CD4-positive, CD25-positive, alpha-beta regulatory T cell (primary cell): ENCODE measurements at regions not wholly inside any gene's neighbourhood (a gene's known extent, or its start where the extent isn't known, plus 50 kb on each side); places are given as distances from the start of the nearest gene placed in this dataset.

Experiments used
- ATAC-seq, 2 donors: fragments of 150-1000 bp; cut with Tn5 transposase; one replicate each; pipeline ENCODE4 v1.10.0; 2021; ENCODE audit warnings: low read depth in 2 of 2, moderate number of reproducible peaks in 2 of 2, moderate library complexity in 1 of 2
- DNase-seq, 3 donors: peaks; one replicate each; pipeline versions ENCODE4 v3.0.0 to v3.0.0-alpha.2; 2012 to 2022; ENCODE audit warnings: mixed read lengths in 1 of 3
- H3K27ac ChIP-seq: one replicate; pipeline ENCODE4 v1.7.0; 2013; ENCODE audit warnings: mild to moderate bottlenecking, low read length; ENCODE audit not compliant: insufficient read depth, poor library complexity, severe bottlenecking
- H3K27me3 ChIP-seq: one replicate; pipeline ENCODE4 v1.7.0; 2013; ENCODE audit warnings: low read length; ENCODE audit not compliant: control insufficient read depth, insufficient read depth
- H3K36me3 ChIP-seq: one replicate; pipeline ENCODE4 v1.7.0; 2013; ENCODE audit warnings: mild to moderate bottlenecking, low read length, moderate library complexity; ENCODE audit not compliant: control insufficient read depth, insufficient read depth
- H3K4me1 ChIP-seq: 2 replicates; pipeline ENCODE4 v1.7.0; 2013; ENCODE audit warnings: mild to moderate bottlenecking, low read length; ENCODE audit not compliant: insufficient read depth, control insufficient read depth, poor library complexity, severe bottlenecking
- H3K4me3 ChIP-seq: one replicate; pipeline ENCODE4 v1.7.0; 2013; ENCODE audit warnings: low read depth, mild to moderate bottlenecking, low read length, moderate library complexity
- H3K9me3 ChIP-seq, 2 experiments: 1 replicate in 1 of 2; 2 replicates in 1 of 2; pipeline ENCODE4 v1.7.0; 2013; ENCODE audit warnings: low read length in 2 of 2, mild to moderate bottlenecking in 1 of 2, moderate library complexity in 1 of 2; ENCODE audit not compliant: control insufficient read depth in 2 of 2
- H3K27ac Mint-ChIP-seq, 3 donors: one replicate each; pipeline ENCODE4 v1.8.0; 2020 to 2022; ENCODE audit warnings: mild to moderate bottlenecking in 3 of 3, mixed read lengths in 3 of 3, moderate library complexity in 2 of 3
- H3K27me3 Mint-ChIP-seq: one replicate; pipeline ENCODE4 v1.8.0; 2022; ENCODE audit warnings: mild to moderate bottlenecking, mixed read lengths
- H3K36me3 Mint-ChIP-seq: one replicate; pipeline ENCODE4 v1.8.0; 2020; ENCODE audit warnings: mixed read lengths
- H3K4me1 Mint-ChIP-seq, 4 donors: one replicate each; pipeline ENCODE4 v1.8.0; 2020 to 2022; ENCODE audit warnings: mixed read lengths in 4 of 4, mild to moderate bottlenecking in 1 of 4
- H3K4me3 Mint-ChIP-seq, 4 donors: one replicate each; pipeline ENCODE4 v1.8.0; 2020 to 2022; ENCODE audit warnings: mild to moderate bottlenecking in 4 of 4, mixed read lengths in 4 of 4, moderate library complexity in 3 of 4
- H3K9me3 Mint-ChIP-seq, 7 donors: one replicate each; pipeline ENCODE4 v1.8.0; 2020 to 2022; ENCODE audit warnings: mixed read lengths in 7 of 7, mild to moderate bottlenecking in 3 of 7, moderate library complexity in 2 of 7

GRCh38 chr3:137524751-137525150, 239.4 kb upstream of the SOX14 start:
- Histone ChIP-seq H3K27me3 (no peaks in the 10 kb centered on the region), H3K9me3 (no peaks in the 10 kb centered on the region), H3K4me1 (no peaks in the 10 kb centered on the region), H3K36me3 (no peaks in the 10 kb centered on the region), H3K4me3 (no peak overlapping the region), H3K27ac (no peak overlapping the region)
- Mint-ChIP-seq H3K36me3 (no peaks in the 10 kb centered on the region), H3K4me3 (no peak overlapping the region), H3K9me3 (peaks cover 0 to 13% (median 0%) of the 10 kb centered on the region in 7 donors), H3K4me1 (no peaks in the 10 kb centered on the region), H3K27ac (no peak overlapping the region), H3K27me3 (peaks cover 5% of the 10 kb centered on the region)
- DNase-seq (no peak), ATAC-seq (no peak)

- Histone ChIP-seq H3K36me3 (no peaks in the 10 kb centered on the region), H3K27ac (no peak overlapping the region), H3K27me3 (no peaks in the 10 kb centered on the region), H3K9me3 (no peaks in the 10 kb centered on the region), H3K4me3 (no peak overlapping the region), H3K4me1 (no peaks in the 10 kb centered on the region)
- ATAC-seq (no peak), DNase-seq (no peak)
- Mint-ChIP-seq H3K4me3 (no peak overlapping the region), H3K27ac (no peak overlapping the region), H3K4me1 (no peaks in the 10 kb centered on the region), H3K36me3 (no peaks in the 10 kb centered on the region), H3K9me3 (peaks cover 0 to 18% (median 0%) of the 10 kb centered on the region in 7 donors), H3K27me3 (peaks cover 5% of the 10 kb centered on the region)
Observed at GRCh38 chr3:137525471-137525870, 238.6 kb upstream of the SOX14 start.

GRCh38 chr3:137542049-137542448, 222.1 kb upstream of the SOX14 start:
- H3K4me1 ChIP-seq, result no peaks in the 10 kb centered on the region
- no peak overlapping the region for H3K4me3 Mint-ChIP-seq
- no peak for ATAC-seq
- no peaks in the 10 kb centered on the region for H3K27me3 Mint-ChIP-seq
- no peaks in the 10 kb centered on the region for H3K4me1 Mint-ChIP-seq
- DNase-seq, result no peak
- H3K9me3 ChIP-seq, result no peaks in the 10 kb centered on the region
- H3K27ac ChIP-seq, result no peak overlapping the region
- H3K27ac Mint-ChIP-seq, result no peak overlapping the region
- H3K36me3 ChIP-seq, result no peaks in the 10 kb centered on the region
- no peak overlapping the region for H3K4me3 ChIP-seq
- H3K36me3 Mint-ChIP-seq, result no peaks in the 10 kb centered on the region
- H3K27me3 ChIP-seq, result no peaks in the 10 kb centered on the region
- peaks cover 2 to 17% (median 9%) of the 10 kb centered on the region in 7 donors for H3K9me3 Mint-ChIP-seq

- Histone ChIP-seq H3K27ac (no peak overlapping the region), H3K27me3 (no peaks in the 10 kb centered on the region), H3K9me3 (no peaks in the 10 kb centered on the region), H3K36me3 (no peaks in the 10 kb centered on the region), H3K4me3 (no peak overlapping the region), H3K4me1 (no peaks in the 10 kb centered on the region)
- peaks cover 0 to 13% (median 1%) of the 10 kb centered on the region in 7 donors for H3K9me3 Mint-ChIP-seq
- H3K4me3 Mint-ChIP-seq, result no peak overlapping the region
- H3K27ac Mint-ChIP-seq, result no peak overlapping the region
- no peak for ATAC-seq
- H3K4me1 Mint-ChIP-seq, result no peaks in the 10 kb centered on the region
- DNase-seq, result no peak
- no peaks in the 10 kb centered on the region for H3K27me3 Mint-ChIP-seq
- no peaks in the 10 kb centered on the region for H3K36me3 Mint-ChIP-seq
Observed at GRCh38 chr3:137554242-137554641, 209.9 kb upstream of the SOX14 start.

GRCh38 chr3:137568880-137569279, 195.2 kb upstream of the SOX14 start:
- no peaks in the 10 kb centered on the region for H3K36me3 Mint-ChIP-seq
- no peaks in the 10 kb centered on the region for H3K36me3 ChIP-seq
- DNase-seq (no peak), ATAC-seq (no peak)
- H3K4me1 Mint-ChIP-seq, result no peaks in the 10 kb centered on the region
- no peak overlapping the region for H3K4me3 ChIP-seq
- H3K4me1 ChIP-seq, result no peaks in the 10 kb centered on the region
- no peak overlapping the region for H3K27ac Mint-ChIP-seq
- no peak overlapping the region for H3K4me3 Mint-ChIP-seq
- no peaks in the 10 kb centered on the region for H3K9me3 ChIP-seq
- peaks cover 0 to 13% (median 6%) of the 10 kb centered on the region in 7 donors for H3K9me3 Mint-ChIP-seq
- no peaks in the 10 kb centered on the region for H3K27me3 ChIP-seq
- H3K27me3 Mint-ChIP-seq, result no peaks in the 10 kb centered on the region
- H3K27ac ChIP-seq, result no peak overlapping the region

- Mint-ChIP-seq H3K4me1 (no peaks in the 10 kb centered on the region), H3K4me3 (no peak overlapping the region), H3K27ac (no peak overlapping the region), H3K9me3 (peaks cover 0 to 8% (median 2%) of the 10 kb centered on the region in 7 donors), H3K36me3 (no peaks in the 10 kb centered on the region), H3K27me3 (no peaks in the 10 kb centered on the region)
- no peaks in the 10 kb centered on the region for H3K4me1 ChIP-seq
- no peaks in the 10 kb centered on the region for H3K9me3 ChIP-seq
- H3K36me3 ChIP-seq, result no peaks in the 10 kb centered on the region
- no peaks in the 10 kb centered on the region for H3K27me3 ChIP-seq
- DNase-seq, result no peak
- no peak overlapping the region for H3K4me3 ChIP-seq
- no peak overlapping the region for H3K27ac ChIP-seq
- ATAC-seq, result no peak
Observed at GRCh38 chr3:137572931-137573330, 191.2 kb upstream of the SOX14 start.

- Mint-ChIP-seq H3K4me3 (no peak overlapping the region), H3K27ac (no peak overlapping the region), H3K36me3 (no peaks in the 10 kb centered on the region), H3K27me3 (no peaks in the 10 kb centered on the region), H3K4me1 (no peaks in the 10 kb centered on the region), H3K9me3 (peaks cover 0 to 20% (median 6%) of the 10 kb centered on the region in 7 donors)
- Histone ChIP-seq H3K36me3 (no peaks in the 10 kb centered on the region), H3K27ac (no peak overlapping the region), H3K9me3 (no peaks in the 10 kb centered on the region), H3K27me3 (no peaks in the 10 kb centered on the region), H3K4me3 (no peak overlapping the region), H3K4me1 (no peaks in the 10 kb centered on the region)
- no peak for ATAC-seq
- no peak for DNase-seq
Observed at GRCh38 chr3:137582484-137582883, 181.6 kb upstream of the SOX14 start.

GRCh38 chr3:137583256-137583655, 180.9 kb upstream of the SOX14 start:
- Mint-ChIP-seq H3K4me3 (no peak overlapping the region), H3K4me1 (no peaks in the 10 kb centered on the region), H3K36me3 (no peaks in the 10 kb centered on the region), H3K9me3 (peaks cover 0 to 20% (median 6%) of the 10 kb centered on the region in 7 donors), H3K27ac (no peak overlapping the region), H3K27me3 (no peaks in the 10 kb centered on the region)
- Histone ChIP-seq H3K27me3 (no peaks in the 10 kb centered on the region), H3K4me3 (no peak overlapping the region), H3K9me3 (no peaks in the 10 kb centered on the region), H3K27ac (no peak overlapping the region), H3K36me3 (no peaks in the 10 kb centered on the region), H3K4me1 (no peaks in the 10 kb centered on the region)
- DNase-seq (no peak), ATAC-seq (no peak)
